Suprapubic skin (tissue), 4 donors: ENCODE measurements at regions not wholly inside any gene's neighbourhood (a gene's known extent, or its start where the extent isn't known, plus 50 kb on each side); places are given as distances from the start of the nearest gene placed in this dataset.

Experiments used
- DNase-seq, 2 donors: peaks; one replicate each; pipeline ENCODE4 v3.0.0-alpha.2; 2019; ENCODE audit warnings: low spot score in 2 of 2
- H3K27ac ChIP-seq: fragments of 200-600 bp; sonication (generic); one replicate; pipeline ENCODE4 v1.5.1; 2019
- H3K27me3 ChIP-seq: fragments of 200-600 bp; sonication (generic); one replicate; pipeline ENCODE4 v1.5.1; 2019
- H3K36me3 ChIP-seq: fragments of 200-600 bp; sonication (generic); one replicate; pipeline ENCODE4 v1.5.1; 2019
- H3K4me1 ChIP-seq: fragments of 200-600 bp; sonication (generic); one replicate; pipeline ENCODE4 v1.5.1; 2019
- H3K4me3 ChIP-seq: fragments of 200-600 bp; sonication (generic); one replicate; pipeline ENCODE4 v1.5.1; 2019; ENCODE audit warnings: mild to moderate bottlenecking
- H3K9me3 ChIP-seq: fragments of 200-600 bp; sonication (generic); one replicate; pipeline ENCODE4 v1.5.1; 2019
- EP300 ChIP-seq: sonication (generic); formaldehyde crosslinking; IDR thresholded peaks from one replicate; pipeline ENCODE4 v1.6.1; 2017; ENCODE audit warnings: antibody characterized with exemption
- POLR2A ChIP-seq, 2 donors: fragments of 450-650 bp; IDR thresholded peaks; one replicate each; pipeline ENCODE4 v1.6.1; 2017; ENCODE audit warnings: antibody characterized with exemption in 2 of 2, mild to moderate bottlenecking in 2 of 2, moderate library complexity in 2 of 2
- POLR2AphosphoS5 ChIP-seq, 3 donors: sonication (generic); formaldehyde crosslinking; IDR thresholded peaks; one replicate each; pipeline ENCODE4 v1.6.1; 2017; ENCODE audit warnings: antibody characterized with exemption in 3 of 3
- WGBS: methylation state at CpG from one replicate; pipeline ENCODE4 v1.1.5; 2018; 5-methylcytosine and 5-hydroxymethylcytosine counted together
- TF ChIP-seq, protein P1 (sequence below), 2 donors: fragments of 200-600 bp in 1 of 2; fragments of 450-650 bp in 1 of 2; sonication (generic) in 1 of 2; IDR thresholded peaks; one replicate each; pipeline ENCODE4 v1.5.1; 2016 to 2019; ENCODE audit warnings: antibody characterized with exemption in 2 of 2, mild to moderate bottlenecking in 1 of 2, moderate library complexity in 1 of 2

DNA sequence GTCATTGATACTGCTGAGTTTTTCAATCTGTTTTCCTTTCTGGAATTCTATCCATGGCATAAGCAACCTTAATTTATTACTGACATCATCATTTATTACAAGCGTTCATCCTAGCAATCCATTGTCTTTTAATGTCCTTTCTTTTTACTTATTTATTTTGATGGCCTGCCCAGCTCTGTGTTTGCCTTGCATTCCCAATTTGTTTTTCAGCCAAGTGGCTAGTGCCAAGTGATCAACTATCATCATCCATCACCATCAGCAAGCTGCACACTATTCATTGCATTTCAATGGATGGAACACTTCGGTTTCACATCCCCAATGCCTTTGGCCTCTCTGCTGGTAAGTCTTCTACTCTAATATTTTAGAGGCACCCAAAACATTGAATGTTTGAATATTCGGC, 831.7 kb upstream of the EPHA5 start:
- no peaks in the 10 kb centered on the region for H3K9me3 ChIP-seq
- H3K4me3 ChIP-seq: no peak overlapping the region
- no peaks in the 10 kb centered on the region for H3K36me3 ChIP-seq
- H3K27ac ChIP-seq: no peak overlapping the region
- no peaks in the 10 kb centered on the region for H3K27me3 ChIP-seq
- TF ChIP-seq POLR2AphosphoS5 (IDR thresholded peaks at IDR 0.05) (no peak), EP300 (no peak), POLR2A (IDR thresholded peaks at IDR 0.05) (no peak)
- TF ChIP-seq, protein P1, sequence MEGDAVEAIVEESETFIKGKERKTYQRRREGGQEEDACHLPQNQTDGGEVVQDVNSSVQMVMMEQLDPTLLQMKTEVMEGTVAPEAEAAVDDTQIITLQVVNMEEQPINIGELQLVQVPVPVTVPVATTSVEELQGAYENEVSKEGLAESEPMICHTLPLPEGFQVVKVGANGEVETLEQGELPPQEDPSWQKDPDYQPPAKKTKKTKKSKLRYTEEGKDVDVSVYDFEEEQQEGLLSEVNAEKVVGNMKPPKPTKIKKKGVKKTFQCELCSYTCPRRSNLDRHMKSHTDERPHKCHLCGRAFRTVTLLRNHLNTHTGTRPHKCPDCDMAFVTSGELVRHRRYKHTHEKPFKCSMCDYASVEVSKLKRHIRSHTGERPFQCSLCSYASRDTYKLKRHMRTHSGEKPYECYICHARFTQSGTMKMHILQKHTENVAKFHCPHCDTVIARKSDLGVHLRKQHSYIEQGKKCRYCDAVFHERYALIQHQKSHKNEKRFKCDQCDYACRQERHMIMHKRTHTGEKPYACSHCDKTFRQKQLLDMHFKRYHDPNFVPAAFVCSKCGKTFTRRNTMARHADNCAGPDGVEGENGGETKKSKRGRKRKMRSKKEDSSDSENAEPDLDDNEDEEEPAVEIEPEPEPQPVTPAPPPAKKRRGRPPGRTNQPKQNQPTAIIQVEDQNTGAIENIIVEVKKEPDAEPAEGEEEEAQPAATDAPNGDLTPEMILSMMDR (IDR thresholded peaks at IDR 0.05): no peak
- no peaks in the 10 kb centered on the region for H3K4me1 ChIP-seq
- DNase-seq: no peak
- WGBS: 82% methylated on average over 3 of the region's 3 CpGs

DNA sequence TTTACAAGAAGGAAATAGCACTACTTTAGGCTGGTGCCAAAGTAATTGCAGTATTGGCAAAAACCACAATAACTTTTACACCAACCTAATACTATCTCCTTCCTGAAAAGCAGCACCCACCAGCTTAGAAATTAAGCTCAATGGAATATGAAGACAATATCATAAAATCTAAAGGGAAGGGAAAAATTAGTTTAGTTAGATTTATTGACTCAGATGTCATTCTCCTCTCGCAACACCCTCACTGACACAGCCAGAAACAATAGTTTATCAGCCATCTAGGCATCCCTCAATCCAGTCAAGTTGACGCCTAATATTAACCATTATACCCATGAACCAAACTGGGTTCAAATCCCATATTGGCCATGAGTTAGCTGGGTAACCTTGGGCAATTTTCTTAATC, 820.4 kb upstream of the EPHA5 start:
- no peaks in the 10 kb centered on the region for H3K36me3 ChIP-seq
- H3K9me3 ChIP-seq: no peaks in the 10 kb centered on the region
- WGBS: 86% methylated on average over 2 of the region's 2 CpGs
- DNase-seq: no peak
- H3K4me1 ChIP-seq: no peaks in the 10 kb centered on the region
- H3K4me3 ChIP-seq: no peak overlapping the region
- H3K27me3 ChIP-seq: no peaks in the 10 kb centered on the region
- H3K27ac ChIP-seq: no peak overlapping the region
- TF ChIP-seq POLR2A (IDR thresholded peaks at IDR 0.05) (no peak), POLR2AphosphoS5 (IDR thresholded peaks at IDR 0.05) (no peak), EP300 (no peak)
- TF ChIP-seq, protein P1 (IDR thresholded peaks at IDR 0.05): no peak

DNA sequence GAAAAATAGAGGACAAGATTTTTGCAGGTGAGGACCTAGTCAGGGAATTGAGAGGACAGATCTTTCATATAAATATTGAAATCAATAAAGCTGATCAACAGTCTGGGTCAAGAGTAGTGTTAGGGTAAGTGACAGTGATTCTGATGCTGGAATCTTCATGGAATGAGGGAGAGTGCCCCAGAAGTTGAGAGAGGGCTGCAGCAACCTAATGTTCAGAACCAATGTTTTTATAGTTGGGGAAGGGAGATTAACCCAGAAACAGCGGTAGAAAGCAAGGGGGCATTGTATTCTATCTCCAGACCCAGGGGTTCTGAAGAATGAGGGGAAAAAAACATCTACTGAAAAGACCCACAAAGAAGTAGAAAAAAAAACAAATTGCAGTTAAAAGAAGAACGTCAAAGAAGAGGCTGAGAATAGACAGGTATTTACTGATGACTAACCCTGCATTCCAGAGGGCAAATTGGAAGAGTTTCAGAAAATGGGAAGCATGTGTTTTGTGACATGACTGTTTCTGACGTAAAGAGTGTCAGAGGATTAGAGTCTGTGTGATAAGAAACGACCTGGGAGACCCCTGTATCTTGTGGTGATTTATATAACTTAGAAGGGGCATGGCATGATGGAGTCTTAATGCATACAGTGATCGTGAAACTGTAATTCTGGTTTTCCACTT, 819.6 kb upstream of the EPHA5 start:
- no peak for DNase-seq
- TF ChIP-seq POLR2AphosphoS5 (IDR thresholded peaks at IDR 0.05) (no peak), POLR2A (IDR thresholded peaks at IDR 0.05) (no peak), EP300 (no peak)
- no peak overlapping the region for H3K27ac ChIP-seq
- no peaks in the 10 kb centered on the region for H3K4me1 ChIP-seq
- H3K27me3 ChIP-seq: no peaks in the 10 kb centered on the region
- H3K9me3 ChIP-seq: no peaks in the 10 kb centered on the region
- no peak overlapping the region for H3K4me3 ChIP-seq
- H3K36me3 ChIP-seq: no peaks in the 10 kb centered on the region
- 26% methylated on average over 5 of the region's 5 CpGs for WGBS

DNA sequence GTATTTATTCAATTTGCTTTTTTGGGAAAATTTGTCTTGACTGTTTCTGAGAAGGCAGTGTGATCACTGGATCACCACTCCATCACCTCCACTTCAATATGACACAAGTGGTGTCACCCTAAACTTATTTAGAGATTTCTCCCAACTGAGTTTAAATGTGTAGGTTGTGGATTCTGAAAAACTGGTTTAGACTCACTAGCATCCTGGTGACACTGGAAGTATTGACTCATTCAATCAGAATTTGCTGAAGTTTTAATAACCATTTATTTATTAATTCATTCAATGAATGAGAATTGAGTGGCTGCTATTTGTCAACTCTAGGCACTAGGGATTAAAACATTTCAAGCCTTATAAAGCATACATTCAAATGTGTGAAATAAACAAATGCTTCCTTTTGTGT, 819.1 kb upstream of the EPHA5 start:
- Histone ChIP-seq H3K36me3 (no peaks in the 10 kb centered on the region), H3K4me3 (no peak overlapping the region), H3K27ac (no peak overlapping the region), H3K9me3 (no peaks in the 10 kb centered on the region), H3K4me1 (peaks cover 4% of the 10 kb centered on the region), H3K27me3 (no peaks in the 10 kb centered on the region)
- TF ChIP-seq POLR2A (IDR thresholded peaks at IDR 0.05) (no peak), POLR2AphosphoS5 (IDR thresholded peaks at IDR 0.05) (no peak), EP300 (no peak)
- TF ChIP-seq, protein P1 (IDR thresholded peaks at IDR 0.05): no peak
- DNase-seq: no peak

DNA sequence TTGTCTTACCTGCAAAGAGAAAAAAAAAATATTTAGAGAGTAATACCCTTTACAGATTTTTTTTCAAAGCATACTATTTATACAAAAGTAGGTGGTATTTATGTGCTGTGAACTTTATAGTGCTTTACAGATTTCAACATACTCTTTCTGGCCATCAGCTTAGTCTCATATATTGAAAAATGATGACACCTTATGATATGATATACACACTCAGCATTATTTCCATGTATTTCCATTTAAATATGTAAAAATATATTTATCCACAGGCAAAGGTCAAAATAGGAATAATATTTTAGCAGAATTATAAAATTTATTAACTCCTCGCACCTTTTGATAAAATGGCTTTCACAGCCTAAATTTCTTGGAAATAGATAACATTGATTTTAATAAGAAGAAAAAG, 815.8 kb upstream of the EPHA5 start:
- 97% methylated on average over 1 of the region's 1 CpG for WGBS
- Histone ChIP-seq H3K4me1 (peaks cover 5% of the 10 kb centered on the region), H3K36me3 (no peaks in the 10 kb centered on the region), H3K27me3 (no peaks in the 10 kb centered on the region), H3K4me3 (no peak overlapping the region), H3K27ac (no peak overlapping the region), H3K9me3 (no peaks in the 10 kb centered on the region)
- DNase-seq: no peak
- TF ChIP-seq POLR2AphosphoS5 (IDR thresholded peaks at IDR 0.05) (no peak), POLR2A (IDR thresholded peaks at IDR 0.05) (no peak), EP300 (no peak)
- TF ChIP-seq, protein P1 (IDR thresholded peaks at IDR 0.05): no peak

DNA sequence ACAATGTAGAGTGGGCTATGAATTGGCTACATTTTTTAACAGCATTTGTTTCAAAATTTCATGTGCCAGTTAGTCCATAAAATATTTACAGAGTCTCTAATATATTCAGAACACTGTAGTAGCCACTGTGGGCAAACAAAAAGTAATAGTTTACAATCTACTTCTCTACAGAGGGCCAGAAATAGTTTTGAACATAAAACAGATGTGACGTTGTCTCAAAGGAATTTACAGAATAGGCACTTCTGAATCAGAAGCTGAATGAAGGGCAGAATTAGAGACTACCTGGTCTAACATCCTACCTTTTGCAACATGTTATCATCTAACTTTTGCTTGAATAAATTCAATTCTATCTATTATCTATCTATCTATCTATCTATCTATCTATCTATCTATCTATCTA, 811.9 kb upstream of the EPHA5 start:
- H3K36me3 ChIP-seq: no peaks in the 10 kb centered on the region
- TF ChIP-seq POLR2AphosphoS5 (IDR thresholded peaks at IDR 0.05) (no peak), POLR2A (IDR thresholded peaks at IDR 0.05) (no peak), EP300 (no peak)
- TF ChIP-seq, protein P1 (IDR thresholded peaks at IDR 0.05): no peak
- 39% methylated on average over 1 of the region's 1 CpG for WGBS
- H3K27ac ChIP-seq: no peak overlapping the region
- no peak for DNase-seq
- no peaks in the 10 kb centered on the region for H3K27me3 ChIP-seq
- H3K9me3 ChIP-seq: no peaks in the 10 kb centered on the region
- H3K4me1 ChIP-seq: peaks cover 5% of the 10 kb centered on the region
- no peak overlapping the region for H3K4me3 ChIP-seq
